GM18520 (cell line): ENCODE measurements at regions not wholly inside any gene's neighbourhood (a gene's known extent, or its start where the extent isn't known, plus 50 kb on each side); places are given as distances from the start of the nearest gene placed in this dataset.

Experiments used
- ATAC-seq: cut with Tn5 transposase; IDR thresholded peaks from one replicate; pipeline ENCODE4 v1.9.1; 2021; ENCODE audit not compliant: unreplicated experiment

GRCh38 chr10:65312876-65313275, 1613.0 kb upstream of the LRRTM3 start:
- no peak for ATAC-seq

DNA sequence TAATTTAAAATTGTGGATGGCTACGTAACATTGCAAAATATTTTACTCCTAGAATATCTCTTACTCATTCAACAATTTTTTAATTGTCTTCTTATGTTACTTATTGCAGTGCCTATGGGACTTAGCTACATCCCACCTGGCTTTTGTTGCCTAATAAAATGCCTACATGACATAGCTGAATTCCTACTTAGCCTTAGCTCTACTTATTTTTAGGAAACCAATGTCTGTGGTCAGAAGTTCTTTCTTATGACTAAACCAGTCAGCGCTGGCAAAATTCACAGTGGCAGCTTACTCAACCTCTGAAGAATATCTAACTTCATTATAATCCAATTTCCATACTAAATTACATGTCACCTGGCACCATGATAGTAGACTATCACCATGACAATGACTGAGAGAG, 1612.4 kb upstream of the LRRTM3 start:
- no peak for ATAC-seq

- no peak for ATAC-seq
Observed at GRCh38 chr10:65314253-65314652, 1611.6 kb upstream of the LRRTM3 start.

DNA sequence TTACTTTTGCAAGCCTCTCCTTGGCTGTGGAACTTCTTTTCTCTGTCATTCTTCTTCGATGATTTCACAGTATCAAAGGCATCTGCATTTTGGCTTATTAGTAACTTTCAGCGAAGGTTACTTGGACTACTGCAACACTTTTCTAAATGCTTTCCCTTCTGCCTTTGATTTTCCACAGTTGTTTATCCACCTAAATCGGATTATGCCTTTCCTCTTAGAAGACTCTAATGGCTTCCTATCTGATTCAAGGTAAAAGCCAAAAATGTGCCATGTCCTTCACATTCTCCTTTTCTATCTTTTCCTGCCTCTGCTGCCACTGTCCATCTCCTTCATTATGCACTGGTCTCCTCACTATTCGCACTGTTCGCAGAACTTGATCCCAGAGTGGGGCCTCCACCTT, 1606.3 kb upstream of the LRRTM3 start:
- no peak for ATAC-seq

DNA sequence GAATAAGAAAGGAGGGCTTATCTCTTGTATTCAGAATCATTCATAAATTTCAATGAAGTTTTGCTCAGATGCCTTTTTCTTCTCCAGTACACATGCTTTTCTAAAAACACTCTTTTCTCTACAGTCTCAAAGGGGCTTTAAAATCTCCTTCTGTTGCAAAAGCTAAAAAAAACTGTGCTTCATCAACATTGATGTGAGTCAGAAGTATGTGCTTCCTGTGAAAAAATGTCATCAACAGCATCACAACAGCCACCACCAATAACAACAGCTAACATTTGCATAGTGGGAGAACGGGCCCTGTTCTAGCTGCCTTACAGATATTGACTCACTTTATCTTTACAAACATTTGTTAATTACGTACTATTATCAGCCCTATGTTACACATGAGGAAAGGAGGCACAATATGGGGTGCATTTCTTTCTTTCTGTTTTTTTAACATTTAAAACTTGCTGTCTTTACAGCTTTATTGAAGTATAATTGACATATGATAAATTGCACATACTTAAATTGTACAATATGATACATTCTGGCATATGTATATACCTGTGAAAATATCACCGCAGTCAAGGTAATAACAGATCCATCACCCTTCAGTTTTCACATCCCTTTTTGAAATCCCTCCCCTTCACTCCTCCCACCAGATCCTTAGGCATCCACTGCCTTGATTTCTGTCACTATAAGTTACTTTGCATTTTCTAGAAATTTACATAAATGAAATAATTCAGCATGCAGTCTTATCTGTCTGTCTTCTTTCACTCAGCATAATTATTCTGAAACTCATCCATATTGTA, 1605.4 kb upstream of the LRRTM3 start:
- ATAC-seq: no peak

GRCh38 chr10:65323802-65324201, 1602.0 kb upstream of the LRRTM3 start:
- ATAC-seq: no peak

GRCh38 chr10:65325913-65326312, 1599.9 kb upstream of the LRRTM3 start:
- ATAC-seq: no peak

DNA sequence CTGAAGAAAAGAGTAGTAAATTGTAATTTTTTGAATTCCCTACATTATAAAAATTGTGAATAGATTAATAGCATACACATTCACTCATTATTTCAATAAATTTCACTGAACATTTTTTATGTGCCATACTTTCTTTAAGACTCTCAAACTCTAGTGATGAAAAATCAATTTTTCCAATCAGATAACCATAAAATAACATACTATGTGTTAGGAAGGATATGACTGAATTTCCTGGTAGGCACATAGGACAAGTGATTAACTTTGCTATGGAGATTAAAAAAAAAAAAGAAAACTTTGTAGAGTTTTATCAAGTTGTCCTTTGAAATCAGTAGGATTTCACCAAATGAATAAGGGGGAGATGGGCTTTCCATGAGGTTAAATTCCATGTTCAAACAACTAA, 1597.3 kb upstream of the LRRTM3 start:
- no peak for ATAC-seq

GRCh38 chr10:65335311-65335710, 1590.5 kb upstream of the LRRTM3 start:
- no peak for ATAC-seq

DNA sequence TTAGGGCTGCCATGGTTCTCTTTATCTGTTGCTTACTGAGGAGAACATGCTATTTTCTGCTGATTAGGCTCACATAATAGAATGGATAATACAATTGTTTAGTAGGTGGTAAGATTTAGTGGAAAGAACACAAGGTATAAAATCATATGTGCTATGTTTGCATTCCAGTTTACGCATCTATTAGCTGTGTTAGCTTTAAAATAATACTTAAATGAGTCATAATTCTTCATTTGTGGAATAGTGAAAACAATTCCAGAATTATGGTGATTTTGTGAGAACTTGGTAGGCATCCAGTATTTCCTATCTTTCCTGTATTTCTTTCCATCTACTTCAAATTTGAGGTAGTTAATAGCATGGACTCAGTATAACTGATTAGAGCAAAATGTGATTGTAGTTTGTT, 1585.5 kb upstream of the LRRTM3 start:
- no peak for ATAC-seq

DNA sequence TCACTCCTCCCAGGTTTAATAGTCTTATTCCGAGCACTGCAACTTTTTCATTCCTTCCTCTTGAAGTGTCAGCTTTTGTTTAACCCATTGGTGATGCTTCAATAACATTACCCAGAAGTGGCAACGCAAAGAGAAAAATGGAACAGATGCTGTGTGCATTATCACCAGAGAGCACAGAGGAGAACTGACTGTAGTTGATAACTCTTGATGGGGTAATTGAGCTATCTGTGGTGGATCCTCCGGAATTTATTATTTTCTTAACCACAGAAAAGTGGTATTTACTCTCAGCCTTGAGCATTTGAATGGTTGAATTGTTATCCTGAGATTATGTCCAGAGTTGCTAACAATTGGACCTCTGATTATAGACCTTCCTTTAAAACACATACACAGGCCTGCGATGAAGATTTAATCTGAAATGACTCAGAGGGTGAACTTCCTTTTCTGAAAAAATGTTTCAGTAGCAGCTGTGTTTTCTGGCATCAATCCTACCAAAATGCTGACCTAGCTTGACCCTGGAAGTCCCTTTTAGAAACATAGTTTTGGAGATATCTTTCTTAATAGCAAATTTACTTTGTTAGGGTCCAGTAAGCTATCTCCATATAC, 1584.4 kb upstream of the LRRTM3 start:
- ATAC-seq: no peak

DNA sequence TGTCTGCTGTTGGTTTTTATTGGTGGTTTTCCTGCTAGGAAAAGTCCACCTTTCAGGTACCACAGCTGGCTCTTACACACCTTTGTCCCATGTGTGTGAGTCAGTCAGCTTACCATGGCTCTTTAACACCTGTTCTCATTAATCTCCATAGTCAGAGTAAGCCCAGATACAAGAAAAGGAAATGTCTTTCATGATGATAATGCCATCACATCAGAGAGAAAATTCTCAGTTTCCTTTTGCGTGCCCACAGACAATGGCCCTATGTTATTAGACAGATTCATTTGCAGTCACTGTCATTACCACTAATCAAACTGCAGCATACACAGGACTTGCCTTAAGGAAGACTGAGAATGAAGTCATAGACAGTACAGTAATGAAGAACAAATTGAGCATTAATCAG, 1583.6 kb upstream of the LRRTM3 start:
- no peak for ATAC-seq

DNA sequence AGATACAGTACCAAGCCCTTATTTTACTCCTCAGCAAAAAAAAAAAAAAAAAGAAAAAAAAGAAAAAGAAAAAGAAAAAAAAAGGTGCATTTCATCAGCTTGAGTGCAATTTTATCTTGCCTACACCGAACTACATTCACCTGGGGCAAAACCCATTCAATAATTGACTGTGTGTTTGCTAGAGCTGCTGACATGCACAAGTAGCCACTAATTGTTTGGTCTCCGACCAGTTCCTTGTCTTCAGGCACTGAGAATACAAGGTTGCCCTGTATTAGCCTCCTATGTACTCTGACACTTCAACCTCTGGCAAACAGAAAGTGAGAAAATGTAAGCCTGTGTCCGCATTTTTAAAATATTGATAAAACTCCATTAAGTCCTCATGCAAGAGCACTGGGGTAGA, 1579.4 kb upstream of the LRRTM3 start:
- no peak for ATAC-seq

DNA sequence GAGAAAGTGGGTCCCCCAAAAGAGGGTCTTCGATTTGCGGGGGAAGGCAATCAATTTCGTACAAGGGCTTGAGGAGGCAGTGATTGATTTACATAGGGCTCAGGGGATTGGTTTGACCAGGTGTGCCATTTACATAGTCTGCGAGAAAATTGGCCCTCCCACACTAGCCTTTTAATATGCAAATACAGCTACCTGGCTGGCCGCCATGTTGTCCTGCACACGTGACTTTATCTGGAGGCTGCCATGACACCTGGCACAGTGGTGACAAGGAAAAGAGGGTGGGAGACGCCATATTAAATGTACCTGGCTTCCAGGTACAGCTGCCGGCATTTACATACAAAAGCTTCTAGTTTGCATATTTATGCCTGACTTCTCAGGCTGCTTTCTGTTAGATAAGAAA, 1577.2 kb upstream of the LRRTM3 start:
- ATAC-seq: no peak

DNA sequence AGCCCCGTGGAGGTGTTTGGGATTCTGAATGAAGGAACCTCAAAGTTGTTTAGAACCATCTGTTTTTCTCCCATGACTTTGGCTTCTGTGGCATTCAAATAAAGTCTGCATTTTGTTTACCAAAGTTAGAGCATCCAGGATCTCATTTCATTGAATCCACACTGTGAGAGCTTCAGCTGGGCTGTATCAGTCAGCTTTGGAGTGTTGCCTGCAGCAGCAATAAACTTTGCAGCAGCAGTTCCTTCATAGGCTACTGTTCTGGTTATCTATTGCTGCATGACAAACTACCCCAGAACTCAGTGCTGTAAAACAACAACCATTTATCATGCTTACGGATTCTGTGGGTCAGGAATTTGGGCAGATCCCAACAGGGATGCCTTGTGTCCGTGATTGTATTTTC, 1575.2 kb upstream of the LRRTM3 start:
- no peak for ATAC-seq

DNA sequence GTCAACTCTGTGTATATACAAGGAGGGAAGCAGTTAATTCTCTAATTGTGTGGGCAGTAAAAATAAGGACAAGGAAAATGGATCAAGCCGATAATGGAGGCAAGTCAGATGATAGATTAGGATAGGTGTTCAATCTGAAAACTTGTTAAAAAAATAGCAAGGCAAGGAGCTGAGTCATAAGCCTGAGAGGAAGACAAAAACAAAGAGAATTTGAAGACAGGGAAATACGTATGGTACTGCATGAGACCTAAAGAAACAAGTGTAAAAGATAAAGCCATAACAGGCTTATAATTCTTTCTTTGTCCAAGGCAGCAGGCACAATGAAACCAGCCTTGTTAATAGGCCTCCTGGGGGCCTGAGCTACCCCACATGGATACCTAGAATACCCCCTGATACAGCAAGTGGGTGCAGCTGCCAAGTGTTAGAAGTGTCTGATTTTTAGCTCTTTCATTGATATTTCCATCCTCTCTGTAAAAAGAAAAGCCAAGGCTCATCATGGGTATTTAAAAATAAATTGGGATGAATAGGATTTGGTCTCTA, 1570.6 kb upstream of the LRRTM3 start:
- no peak for ATAC-seq

DNA sequence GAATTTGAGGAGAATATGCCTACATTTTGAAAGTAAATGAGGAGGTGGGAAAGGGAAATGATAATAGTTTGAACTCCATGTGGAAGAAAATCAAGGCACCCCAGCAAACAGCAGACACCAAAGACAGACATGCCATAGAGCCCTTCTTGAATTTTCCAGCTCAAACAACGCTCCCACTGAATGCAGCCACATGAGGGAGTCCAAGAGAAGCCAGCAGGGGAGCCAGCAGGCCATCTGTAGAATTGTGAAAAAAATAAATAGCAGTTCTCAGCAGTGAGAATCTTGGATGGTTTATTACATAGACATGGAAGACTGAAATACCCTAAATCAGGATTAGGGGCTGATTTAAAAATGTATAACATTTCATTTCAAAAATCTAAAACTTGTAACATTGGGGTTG, 1567.3 kb upstream of the LRRTM3 start:
- ATAC-seq: no peak

GRCh38 chr10:65360497-65360896, 1565.3 kb upstream of the LRRTM3 start:
- ATAC-seq: no peak

- ATAC-seq: no peak
Observed at GRCh38 chr10:65365878-65366277, 1560.0 kb upstream of the LRRTM3 start.

DNA sequence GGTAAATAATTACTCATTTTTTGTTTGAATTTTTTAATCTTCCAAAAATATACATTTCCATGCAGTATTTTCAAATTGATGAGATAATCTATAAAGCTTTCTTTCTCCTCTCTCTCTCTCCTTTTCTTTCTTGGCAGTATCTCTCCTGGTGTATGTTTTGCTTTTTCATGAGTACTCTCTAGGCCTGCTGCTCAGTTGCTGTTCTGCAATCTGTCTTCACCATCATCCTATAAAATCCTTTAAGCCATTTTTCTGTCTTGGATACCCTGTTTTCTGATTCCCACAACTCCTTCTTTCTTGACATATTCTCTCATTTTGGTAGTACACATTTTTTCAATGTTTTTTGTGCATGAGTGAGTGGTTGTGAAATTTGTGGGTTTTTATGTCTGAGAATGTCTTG, 1558.1 kb upstream of the LRRTM3 start:
- ATAC-seq: no peak

- no peak for ATAC-seq
Observed at GRCh38 chr10:65375528-65375927, 1550.3 kb upstream of the LRRTM3 start.

GRCh38 chr10:65377687-65378086, 1548.1 kb upstream of the LRRTM3 start:
- ATAC-seq: no peak
